HG03565 (cell line): ENCODE measurements at regions not wholly inside any gene's neighbourhood (a gene's known extent, or its start where the extent isn't known, plus 50 kb on each side); places are given as distances from the start of the nearest gene placed in this dataset.
"Not testable (repeated sequence)": the region's sequence is repeated elsewhere in the genome, so short reads cannot be mapped to it uniquely, and the experiment has no call there.

Source experiments
- ATAC-seq: cut with Tn5 transposase; IDR thresholded peaks from one replicate; pipeline ENCODE4 v1.9.1; 2021; ENCODE audit warnings: mild to moderate bottlenecking, moderate library complexity; ENCODE audit not compliant: unreplicated experiment

DNA sequence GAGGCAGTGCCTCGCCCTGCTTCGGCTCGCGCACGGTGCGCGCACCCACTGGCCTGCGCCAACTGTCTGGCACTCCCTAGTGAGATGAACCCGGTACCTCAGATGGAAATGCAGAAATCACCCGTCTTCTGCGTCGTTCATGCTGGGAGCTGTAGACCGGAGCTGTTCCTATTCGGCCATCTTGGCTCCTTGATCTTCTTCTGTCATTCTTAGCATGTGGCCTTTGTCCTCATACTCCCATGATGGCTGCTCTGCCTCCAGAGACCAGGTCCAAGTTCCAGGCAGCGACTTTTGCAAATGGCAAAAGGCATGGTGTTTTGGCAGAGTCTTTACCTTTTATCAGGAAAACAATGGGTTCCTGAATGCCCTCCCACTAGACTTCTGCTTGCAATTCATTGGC lies 102.6 kb upstream of the SKOR2 start:
- not testable (repeated sequence) for ATAC-seq

DNA sequence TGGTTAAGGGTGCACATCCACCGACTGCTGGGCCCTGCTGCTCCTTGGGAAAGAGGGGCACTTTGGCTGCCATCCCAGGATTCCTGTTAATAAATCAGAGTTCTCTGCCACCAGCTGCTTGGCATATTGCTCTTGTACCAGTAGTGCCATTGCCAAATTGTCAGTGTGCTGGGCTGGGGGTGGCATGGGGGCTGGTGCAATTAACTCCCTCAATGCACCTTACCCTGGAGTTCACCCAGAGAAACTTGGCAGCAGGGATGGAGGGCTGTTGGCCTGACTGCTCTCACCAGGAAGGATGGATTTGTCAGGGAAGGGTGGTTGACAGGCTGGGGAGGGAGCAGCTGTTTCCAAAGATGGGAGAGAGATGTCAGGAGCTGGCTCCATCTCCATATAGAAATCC lies 94.6 kb upstream of the SKOR2 start:
- ATAC-seq, result no peak

DNA sequence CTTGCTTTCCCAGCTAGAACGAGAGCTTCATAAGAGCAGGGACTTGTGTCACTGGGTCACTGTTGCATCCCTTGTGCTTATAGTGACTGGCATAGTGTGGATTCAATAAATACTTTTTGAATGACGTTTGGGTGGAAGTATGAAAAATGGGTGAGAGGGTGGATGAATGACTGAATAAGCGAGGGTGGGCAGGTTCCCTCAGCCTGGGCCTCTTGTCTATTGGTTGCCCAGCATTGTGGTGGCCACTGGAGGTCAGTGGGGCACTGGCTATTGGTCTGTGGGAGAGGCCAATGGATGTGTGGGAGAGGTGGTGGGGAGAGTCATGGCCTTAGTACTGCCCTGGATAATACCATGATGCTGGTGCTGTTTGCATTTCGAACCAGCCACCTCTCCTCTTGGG lies 93.8 kb upstream of the SKOR2 start:
- ATAC-seq, result no peak

DNA sequence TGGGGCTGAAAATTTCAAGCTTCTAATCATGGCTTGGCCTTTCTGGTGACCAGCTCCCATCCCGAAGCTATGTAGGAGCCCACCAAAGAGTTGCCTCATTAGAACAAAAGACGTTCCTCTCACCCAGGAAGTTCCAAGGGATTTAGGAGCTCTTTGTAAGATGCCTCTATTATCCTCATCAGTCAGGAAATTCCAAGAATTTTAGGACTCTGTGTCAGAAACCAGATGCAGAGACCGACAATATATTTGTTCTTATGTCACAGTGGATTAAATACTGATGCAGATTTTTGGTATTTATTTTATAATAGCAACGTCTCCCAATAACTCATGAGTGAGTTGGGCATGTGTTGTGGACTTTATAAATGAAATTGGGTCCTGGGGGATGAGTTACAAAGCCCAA lies 91.8 kb upstream of the SKOR2 start:
- ATAC-seq, result no peak

DNA sequence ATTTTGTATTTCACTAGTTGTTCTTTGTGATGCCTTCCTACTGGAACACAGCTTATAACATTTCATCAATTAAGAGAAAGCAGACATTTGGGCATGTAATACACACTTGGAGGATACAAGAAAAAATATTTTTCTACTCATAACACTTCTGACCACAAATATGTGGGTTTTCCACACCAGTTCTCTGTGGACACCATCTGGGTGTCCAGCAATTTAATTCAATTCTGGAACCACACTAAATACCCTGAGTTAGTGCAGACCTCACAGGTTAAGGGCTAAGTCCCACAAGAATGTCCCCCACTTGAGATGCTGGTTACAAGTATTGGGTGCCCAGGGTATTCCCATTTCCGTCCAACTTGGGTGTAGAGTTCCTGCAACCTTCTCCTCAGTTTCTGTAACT lies 91.1 kb upstream of the SKOR2 start:
- ATAC-seq, result no peak

DNA sequence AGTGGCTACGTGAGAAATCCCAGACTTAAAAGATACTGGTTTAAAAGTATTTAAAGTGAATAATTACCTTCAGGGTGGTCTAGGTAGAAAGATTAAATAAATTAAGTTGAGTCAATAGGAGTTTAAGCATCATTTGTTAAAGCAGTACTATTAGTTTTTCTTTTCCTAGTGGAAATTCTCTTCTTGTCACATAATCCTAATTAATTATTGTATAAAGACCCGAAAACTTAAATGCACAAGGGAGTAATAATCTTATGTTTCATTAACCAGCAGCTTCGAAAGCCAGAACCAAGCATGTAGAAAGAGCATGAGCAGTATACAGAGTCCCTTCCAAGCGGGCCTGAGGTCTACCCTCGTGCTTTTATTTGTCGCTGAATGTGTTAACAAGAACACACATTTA lies 90.2 kb upstream of the SKOR2 start:
- no peak for ATAC-seq

DNA sequence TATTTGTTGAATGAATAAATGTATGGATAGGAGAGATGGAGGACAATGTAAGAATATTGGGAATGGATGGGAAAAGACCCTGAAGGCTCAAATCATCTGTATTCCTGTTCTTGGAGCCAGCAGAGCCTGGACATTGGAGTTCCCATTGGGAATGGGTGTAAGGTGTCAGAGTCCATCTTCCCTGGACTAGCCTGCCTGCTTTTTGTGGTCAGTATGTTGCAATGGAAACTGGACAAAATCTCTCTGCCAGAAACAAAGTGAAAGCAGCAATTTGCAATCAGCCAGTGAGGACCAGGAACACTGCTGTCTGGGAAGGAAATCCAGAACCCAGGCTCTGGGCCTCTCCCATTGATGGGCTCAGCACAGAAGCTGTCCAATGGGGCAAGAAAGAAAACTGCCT lies 83.5 kb upstream of the SKOR2 start:
- no peak for ATAC-seq

DNA sequence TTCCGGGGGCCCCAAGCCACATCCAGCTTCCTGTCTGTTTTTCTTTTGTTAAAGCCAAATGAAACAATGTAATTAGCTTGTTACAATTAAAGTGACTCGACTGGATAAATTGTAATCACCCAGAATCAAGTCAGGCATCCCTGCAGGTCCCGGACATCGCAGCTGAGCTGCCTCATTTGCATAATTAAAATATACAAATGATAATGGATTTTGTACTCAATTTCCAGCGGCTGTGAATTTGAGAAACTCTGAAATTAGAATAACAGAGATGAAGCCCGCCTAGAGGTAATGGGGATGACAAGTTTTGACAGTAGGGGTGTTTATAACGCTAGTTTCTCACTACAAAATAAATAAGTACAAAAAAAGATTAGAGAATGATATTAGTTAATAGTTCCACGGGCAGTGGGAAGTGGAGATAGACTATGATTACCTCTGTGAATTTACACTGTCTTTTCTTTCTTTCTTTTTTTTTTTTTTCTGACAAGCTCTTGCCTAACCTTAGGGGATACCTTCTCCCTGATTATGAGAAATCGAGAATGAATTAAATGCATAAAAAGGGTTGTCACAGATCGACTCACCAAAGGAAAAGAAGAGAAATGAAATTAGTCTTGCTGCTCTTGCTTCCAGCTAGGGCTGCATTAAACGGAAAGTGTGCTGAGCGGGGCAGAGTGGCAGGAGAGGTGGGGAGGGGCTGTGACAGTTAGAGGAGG lies 82.6 kb upstream of the SKOR2 start:
- no peak for ATAC-seq

DNA sequence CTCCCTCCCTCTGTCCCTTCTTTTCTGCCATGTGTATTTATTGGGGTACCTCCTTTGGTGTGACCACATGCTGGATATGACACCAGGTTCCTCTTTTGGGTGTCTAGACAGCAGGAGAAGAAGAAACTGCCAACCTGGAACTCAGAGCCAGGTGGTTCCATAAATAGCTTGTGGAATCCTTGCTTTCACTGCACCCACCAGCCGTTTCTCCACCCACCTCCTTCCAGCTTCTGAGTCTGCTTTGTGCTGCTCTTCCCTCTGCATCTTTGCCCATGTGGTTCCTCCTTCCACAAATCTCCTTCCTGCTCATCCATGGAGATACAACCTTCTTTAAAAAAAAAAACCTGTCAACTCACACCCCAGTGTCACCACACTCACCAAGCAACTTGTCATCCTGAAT lies 80.2 kb upstream of the SKOR2 start:
- ATAC-seq, result no peak

DNA sequence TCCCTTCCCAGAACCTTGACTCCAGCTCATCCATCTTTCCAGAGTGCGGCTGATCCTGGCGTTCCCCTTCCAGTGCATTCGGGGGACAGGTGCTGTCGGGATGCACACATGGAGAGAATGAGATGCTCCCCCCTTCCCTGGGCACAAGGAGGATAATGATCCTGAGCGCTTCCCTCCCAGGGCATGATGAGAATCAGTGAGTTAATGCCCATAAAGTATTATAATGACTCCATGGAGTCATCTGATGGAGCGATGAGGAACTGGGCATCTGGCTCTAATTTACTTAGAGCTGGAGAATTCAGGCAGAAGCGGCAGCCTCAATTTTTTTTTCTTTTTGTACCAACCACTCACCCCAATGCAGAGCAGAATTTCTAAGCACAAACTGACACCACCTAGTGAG lies 79.6 kb upstream of the SKOR2 start:
- ATAC-seq, result no peak

DNA sequence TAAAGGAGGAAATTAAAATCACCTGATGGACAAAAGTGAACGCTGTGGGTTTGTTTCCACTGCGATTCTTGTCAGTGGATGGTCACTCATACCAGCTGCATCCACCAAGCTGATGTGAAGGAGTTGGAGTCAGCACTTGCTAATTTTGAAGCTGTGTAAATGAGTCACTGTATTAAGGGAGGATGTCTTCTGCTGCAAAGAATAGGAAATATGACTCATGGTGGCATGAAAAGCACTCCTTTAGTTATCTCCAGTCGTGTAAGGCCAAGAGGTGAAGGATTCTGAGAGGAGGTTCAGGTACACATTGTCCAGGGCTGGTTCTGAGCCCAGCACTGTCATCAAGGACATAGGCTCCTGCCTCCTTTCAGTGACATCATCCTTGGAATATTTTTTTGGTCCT lies 71.7 kb upstream of the SKOR2 start:
- ATAC-seq, result no peak

DNA sequence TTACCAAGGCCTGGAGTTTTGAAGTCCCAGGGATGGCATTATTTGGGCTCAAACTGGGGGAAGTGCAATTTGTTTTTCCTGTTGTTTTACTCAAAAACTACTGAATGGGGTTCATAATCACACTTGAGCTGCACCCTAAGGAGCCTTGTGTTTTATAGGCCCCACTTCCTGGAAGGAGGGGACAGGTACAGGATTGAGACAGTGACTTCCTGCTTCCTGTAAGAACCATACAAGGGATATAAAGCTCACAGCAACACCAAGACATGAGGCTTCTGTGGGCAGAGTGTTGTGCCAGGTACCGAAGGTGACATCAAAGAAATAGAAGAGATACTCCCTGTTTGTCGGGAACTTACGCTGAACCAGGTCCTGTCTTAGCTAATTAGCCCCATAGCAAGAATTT lies 70.4 kb upstream of the SKOR2 start:
- no peak for ATAC-seq

DNA sequence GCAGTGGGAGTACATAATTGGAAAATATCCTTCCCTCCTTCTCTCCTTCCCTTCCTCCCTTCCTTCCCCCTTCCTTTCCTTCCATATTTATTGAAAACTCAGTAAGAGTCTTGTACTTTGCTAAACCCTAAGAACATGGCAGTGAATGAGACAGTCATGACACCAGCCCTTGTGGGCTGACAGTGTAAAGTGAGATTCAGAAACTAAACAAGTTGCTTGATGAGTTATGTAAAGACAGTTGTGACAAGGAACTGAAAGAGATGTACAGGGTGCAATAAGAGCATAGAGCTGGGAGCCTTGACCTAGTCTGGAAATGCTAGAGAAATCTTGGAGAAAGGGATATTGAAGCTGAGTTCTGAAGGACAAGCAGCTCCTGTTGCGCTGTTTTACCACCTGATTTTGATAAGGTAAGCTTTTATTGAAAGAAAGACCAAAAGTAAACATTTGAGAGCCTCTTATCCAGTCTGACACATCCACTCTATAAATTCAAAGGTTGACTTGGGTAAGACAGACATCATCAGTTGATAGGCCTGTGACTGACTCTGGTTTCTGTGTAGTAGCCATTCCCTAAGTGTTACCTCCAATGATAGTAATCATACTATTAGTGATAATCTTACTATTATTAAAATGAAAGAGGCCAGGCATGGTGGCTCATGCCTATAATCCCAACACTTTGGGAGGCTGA lies 66.5 kb upstream of the SKOR2 start:
- ATAC-seq, result no peak

DNA sequence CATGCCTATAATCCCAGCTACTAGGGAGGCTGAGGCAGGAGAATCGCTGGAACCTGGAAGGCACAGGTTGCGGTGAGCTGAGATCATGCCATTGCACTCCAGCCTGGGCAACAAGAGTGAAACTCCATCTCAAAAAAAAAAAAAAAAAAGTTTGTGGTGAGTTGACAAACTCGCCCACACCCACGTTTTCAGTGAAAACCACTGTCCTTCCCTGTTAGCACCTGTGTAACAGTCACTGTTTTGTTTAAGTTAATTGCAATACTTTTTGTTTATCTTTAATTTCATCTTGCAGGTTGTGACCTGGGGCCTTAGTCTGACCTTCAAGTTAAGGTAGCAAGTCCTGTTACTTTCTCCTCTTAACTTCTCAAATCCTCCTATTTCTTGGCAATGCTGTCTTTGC lies 65.5 kb upstream of the SKOR2 start:
- ATAC-seq, result no peak

DNA sequence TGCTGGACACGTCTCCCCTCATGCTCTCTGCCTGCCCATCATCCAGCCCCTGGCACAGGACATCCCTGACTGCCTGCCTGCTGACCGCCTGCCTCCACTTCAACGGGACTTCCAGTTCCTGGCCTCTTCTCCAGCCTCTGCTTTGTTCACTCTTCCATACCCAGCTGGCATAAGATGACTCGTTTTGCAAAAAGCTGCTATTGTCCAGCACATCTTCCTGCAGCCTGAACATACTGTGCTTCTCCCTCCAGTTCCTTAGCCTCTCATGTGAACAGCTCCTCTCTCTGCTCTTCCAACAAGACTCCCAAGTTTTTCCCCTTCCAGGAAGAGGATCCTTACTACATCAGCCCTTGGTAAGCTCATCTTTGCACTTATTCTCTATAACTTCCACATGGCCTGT lies 62.4 kb upstream of the SKOR2 start:
- ATAC-seq, result no peak

DNA sequence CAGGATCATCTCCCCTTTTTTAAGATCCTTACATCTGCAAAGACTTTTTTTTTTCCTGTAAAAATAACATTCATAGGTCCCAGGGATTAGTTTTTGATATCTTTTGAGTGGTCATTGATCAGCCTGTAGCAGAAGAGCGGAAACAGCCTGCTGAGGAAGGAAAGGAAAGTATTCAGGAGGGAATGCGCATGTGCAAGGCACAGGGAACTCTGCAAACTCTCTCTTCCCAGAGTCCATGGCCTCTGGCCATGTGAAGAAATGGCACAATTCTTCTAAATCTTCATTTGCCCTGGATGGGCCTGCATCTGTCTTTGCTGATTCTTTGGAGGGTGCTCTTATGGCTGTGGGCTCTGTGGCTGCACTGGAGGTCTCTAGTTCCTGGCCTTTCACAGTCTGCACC lies 60.1 kb upstream of the SKOR2 start:
- ATAC-seq, result no peak
